Fibroblast of the aortic adventitia (primary cell): ENCODE measurements at regions not wholly inside any gene's neighbourhood (a gene's known extent, or its start where the extent isn't known, plus 50 kb on each side); places are given as distances from the start of the nearest gene placed in this dataset.

Source experiments
- DNase-seq: peaks from one replicate; pipeline ENCODE4 v3.0.0-alpha.2; 2010; ENCODE audit warnings: low read depth
- H3K4me3 ChIP-seq: 2 replicates; pipeline ENCODE4 v1.5.1; 2011; ENCODE audit warnings: low read depth, mild to moderate bottlenecking, control low read depth, low read length, moderate library complexity
- CTCF ChIP-seq: IDR thresholded peaks from 2 replicates; pipeline ENCODE4 v1.5.1; 2011; ENCODE audit warnings: mild to moderate bottlenecking, low read length, control low read depth, inconsistent platforms; ENCODE audit not compliant: insufficient read depth

- DNase-seq, result no peak
- no peak for TF ChIP-seq CTCF
- H3K4me3 ChIP-seq, result no peak overlapping the region
Measured at GRCh38 chr3:132841621-132842020, 119.4 kb upstream of the NPHP3 start.

DNA sequence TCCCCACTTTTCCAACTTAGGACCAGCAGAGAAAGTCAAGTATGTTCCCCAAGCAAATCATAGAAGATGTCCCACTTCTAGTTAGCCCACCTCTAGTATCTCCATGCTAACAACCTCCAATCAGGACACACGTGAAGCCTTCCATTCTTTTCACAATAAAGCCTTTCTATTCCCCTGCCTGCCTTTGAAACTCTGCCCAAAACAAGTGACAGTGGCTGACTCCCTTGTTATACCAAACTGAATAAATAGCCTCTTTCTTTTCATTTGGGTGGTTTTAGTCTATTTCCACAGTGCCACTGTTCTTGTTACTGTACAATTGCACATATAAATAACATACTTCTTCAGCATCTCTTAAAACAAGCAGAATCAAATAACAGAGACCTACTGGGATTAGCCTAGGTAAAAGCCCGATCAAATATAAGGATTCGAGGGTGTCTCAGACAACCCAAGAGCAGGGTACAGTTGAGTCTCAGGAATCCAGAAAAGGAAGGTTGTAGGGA, 118.0 kb upstream of the NPHP3 start:
- TF ChIP-seq CTCF, result no peak
- no peak for DNase-seq
- no peak overlapping the region for H3K4me3 ChIP-seq

DNA sequence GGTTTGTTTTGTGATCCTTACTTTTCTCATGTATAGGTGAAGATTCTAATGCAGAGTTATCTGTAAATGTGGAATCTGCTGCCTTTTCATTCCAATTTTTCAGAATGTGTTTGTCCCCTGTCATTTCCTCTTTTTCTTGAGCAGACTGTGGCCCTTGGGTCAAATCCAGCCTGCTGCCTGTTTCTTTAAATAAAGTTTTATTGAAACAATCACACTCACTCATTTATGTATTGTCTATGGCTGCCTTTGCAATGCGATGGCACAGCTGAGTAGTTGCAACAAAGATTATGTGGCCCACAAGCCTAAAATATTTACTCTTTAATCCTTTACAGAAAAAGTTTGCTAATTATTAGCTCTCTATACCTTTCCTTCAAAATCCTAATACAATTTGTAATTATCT, 116.3 kb upstream of the NPHP3 start:
- TF ChIP-seq CTCF, result no peak

GRCh38 chr3:132837615-132838014, 115.4 kb upstream of the NPHP3 start:
- no peak overlapping the region for H3K4me3 ChIP-seq
- DNase-seq, result no peak
- TF ChIP-seq CTCF, result no peak

More for the DNA sequence above, 116.3 kb upstream of the NPHP3 start:
- H3K4me3 ChIP-seq, result no peak overlapping the region
- no peak for DNase-seq

DNA sequence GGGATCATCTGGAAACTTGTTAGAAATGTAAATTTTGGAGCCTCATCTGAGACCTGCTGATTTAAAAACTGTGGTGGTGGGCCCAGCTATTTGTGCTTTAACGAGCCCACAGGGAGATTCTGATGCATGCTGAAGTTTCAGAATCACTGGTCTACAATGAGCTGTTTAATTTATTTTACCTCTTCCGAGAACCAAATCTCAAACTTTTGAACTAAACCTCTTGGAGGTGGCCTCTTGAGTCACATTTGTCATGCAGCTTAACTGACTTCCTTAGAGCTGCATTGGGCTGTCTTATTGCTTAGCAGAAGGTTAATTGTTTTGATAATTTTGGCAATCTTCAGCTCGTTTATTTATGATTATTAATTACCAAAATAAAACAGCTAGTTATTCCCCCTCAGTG, 112.1 kb upstream of the NPHP3 start:
- no peak for TF ChIP-seq CTCF
- H3K4me3 ChIP-seq, result no peak overlapping the region
- no peak for DNase-seq

- no peak overlapping the region for H3K4me3 ChIP-seq
- TF ChIP-seq CTCF, result no peak
- no peak for DNase-seq
Measured at GRCh38 chr3:132829101-132829500, 106.9 kb upstream of the NPHP3 start.

GRCh38 chr3:132822837-132823236, 100.6 kb upstream of the NPHP3 start:
- no peak for DNase-seq
- TF ChIP-seq CTCF, result no peak
- no peak overlapping the region for H3K4me3 ChIP-seq
